ENCODE measurements at regions not wholly inside any gene's neighbourhood (a gene's known extent, or its start where the extent isn't known, plus 50 kb on each side); places are given as distances from the start of the nearest gene placed in this dataset.

DNA sequence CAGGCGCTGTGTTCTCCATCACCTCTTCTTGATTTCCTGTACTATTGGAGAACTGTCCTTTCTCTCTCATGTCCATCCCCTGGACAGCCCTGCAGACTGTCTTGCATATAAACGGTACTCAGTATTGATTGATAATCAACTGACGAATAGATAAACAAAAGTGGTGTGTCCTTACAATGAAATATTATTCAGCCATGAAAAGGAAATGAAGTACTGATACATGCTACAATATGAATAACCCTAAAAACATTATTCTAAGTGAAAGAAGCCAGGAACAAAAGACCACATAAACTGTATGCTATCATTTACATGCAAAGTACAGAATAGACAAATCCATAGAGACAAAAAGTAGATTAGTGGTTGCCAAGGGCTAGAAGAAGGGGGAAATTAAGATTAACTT is 77.6 kb downstream of the SDC1 start:
- 87% methylated on average over 3 of the region's 3 CpGs for WGBS (ENCODE audit: insufficient coverage, low coverage, low lambda C conversion rate, missing lambda C conversion rate)
- no peaks in the 10 kb centered on the region for H3K36me3 ChIP-seq
- H3K27me3 ChIP-seq, result no peaks in the 10 kb centered on the region
- no peak overlapping the region for H3K4me3 ChIP-seq
- ATAC-seq (no peak), DNase-seq (no peak)
- intact Hi-C loops (cut with DNase I), result loop anchor here in 1 of 2 donors (5.0 kb wide), 1 partner anchor 35 kb away; no protein-coding TSS in a partner anchor
- H3K4me1 ChIP-seq, result no peaks in the 10 kb centered on the region
- no peaks in the 10 kb centered on the region for H3K9me3 ChIP-seq
- no peak overlapping the region for H3K27ac ChIP-seq
- TF ChIP-seq CTCF (IDR thresholded peaks at IDR 0.05), result no peak
- no peak for TF ChIP-seq POLR2A (IDR thresholded peaks at IDR 0.05)

- Histone ChIP-seq H3K4me3 (no peak overlapping the region), H3K36me3 (no peaks in the 10 kb centered on the region), H3K27ac (no peak overlapping the region), H3K9me3 (no peaks in the 10 kb centered on the region), H3K4me1 (peaks cover 0 to 8% (median 4%) of the 10 kb centered on the region in 4 donors), H3K27me3 (no peaks in the 10 kb centered on the region)
- no peak for TF ChIP-seq POLR2A (IDR thresholded peaks at IDR 0.05)
- DNase-seq (no peak), ATAC-seq (no peak)
- intact Hi-C loops (cut with DNase I), result loop anchor here in 1 of 2 donors (5.0 kb wide), 1 partner anchor 36 kb away; no protein-coding TSS in a partner anchor
- 88% methylated on average over 2 of the region's 2 CpGs for WGBS (ENCODE audit: insufficient coverage, low coverage, low lambda C conversion rate, missing lambda C conversion rate)
Measured at GRCh38 chr2:20146401-20146800, 78.5 kb downstream of the SDC1 start.

DNA sequence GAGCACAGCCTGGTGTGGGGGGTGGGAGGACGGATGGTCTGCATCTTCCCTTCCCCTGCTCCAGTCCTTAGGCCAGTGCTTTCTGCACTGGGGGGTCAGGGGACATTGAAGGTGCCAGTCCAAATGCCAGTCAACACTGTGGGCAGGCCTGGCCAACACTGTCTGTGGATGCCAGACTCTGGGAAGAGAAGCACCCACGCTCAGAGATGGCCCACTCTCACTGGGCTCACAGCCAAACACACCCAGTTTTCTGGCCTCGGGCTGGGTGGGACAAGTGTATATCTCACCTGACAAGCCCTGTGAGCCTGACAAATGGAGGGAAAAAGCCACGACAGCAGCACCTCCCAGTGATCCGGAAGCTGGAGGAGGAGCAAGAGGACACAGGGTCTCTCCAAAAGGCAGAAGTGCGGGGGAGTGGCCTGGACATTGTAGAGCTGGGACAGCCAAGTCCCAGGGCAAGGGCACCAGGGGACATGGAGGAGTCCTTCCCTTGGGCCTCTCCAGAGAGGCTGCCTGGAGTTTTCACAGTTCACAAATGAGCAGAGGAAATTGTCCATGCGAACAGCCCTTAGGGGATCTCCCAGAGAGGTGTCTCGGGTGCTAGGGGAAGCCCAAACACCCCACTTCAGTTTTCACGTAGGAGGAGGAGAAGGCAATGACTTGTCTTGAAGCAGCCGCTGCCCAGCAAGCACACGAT is 79.3 kb downstream of the SDC1 start:
- no peak for DNase-seq
- Histone ChIP-seq H3K4me3 (no peak overlapping the region), H3K27me3 (no peaks in the 10 kb centered on the region), H3K4me1 (peaks cover 0 to 8% (median 4%) of the 10 kb centered on the region in 4 donors), H3K9me3 (no peaks in the 10 kb centered on the region), H3K27ac (no peak overlapping the region), H3K36me3 (no peaks in the 10 kb centered on the region)
- TF ChIP-seq POLR2A (IDR thresholded peaks at IDR 0.05) (no peak), CTCF (IDR thresholded peaks at IDR 0.05) (no peak)
- 47% methylated on average over 2 of the region's 11 CpGs for WGBS (ENCODE audit: insufficient coverage, low coverage, low lambda C conversion rate, missing lambda C conversion rate)
- intact Hi-C loops (cut with DNase I), result loop anchor here in 1 of 2 donors (5.0 kb wide), 1 partner anchor 37 kb away; no protein-coding TSS in a partner anchor
- ATAC-seq, result no peak

DNA sequence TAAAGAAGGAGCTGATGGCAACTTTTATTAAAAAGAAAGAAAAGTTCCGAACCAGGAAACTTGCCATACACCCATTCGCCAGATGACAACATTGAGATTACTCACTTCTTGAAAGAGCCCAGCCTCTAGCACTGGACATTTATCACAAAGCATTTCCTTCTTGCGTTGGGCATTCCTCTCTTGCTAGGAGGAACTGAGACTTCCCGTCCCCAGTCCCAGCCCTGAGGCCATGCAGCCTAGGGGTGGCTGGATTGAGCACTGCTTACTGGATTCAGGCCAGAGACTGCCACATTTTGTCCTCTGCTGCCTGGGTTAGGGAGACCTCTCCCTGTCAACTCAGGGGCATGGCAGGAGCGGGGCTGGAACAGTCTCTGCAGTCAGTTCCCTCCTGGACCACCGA is 80.1 kb downstream of the SDC1 start:
- intact Hi-C loops (cut with DNase I), result loop anchor here in 1 of 2 donors (5.0 kb wide), 1 partner anchor 37 kb away; no protein-coding TSS in a partner anchor
- H3K4me1 ChIP-seq, result peaks cover 0 to 8% (median 4%) of the 10 kb centered on the region in 4 donors
- ATAC-seq (no peak), DNase-seq (no peak)
- H3K27me3 ChIP-seq, result no peaks in the 10 kb centered on the region
- no peak overlapping the region for H3K27ac ChIP-seq
- no peaks in the 10 kb centered on the region for H3K36me3 ChIP-seq
- TF ChIP-seq POLR2A (IDR thresholded peaks at IDR 0.05) (no peak), CTCF (IDR thresholded peaks at IDR 0.05) (no peak)
- no peaks in the 10 kb centered on the region for H3K9me3 ChIP-seq
- no peak overlapping the region for H3K4me3 ChIP-seq
- WGBS (ENCODE audit: insufficient coverage, low coverage, low lambda C conversion rate, missing lambda C conversion rate), result 75% methylated on average over 6 of the region's 6 CpGs

GRCh38 chr2:20144196-20144595 is 80.7 kb downstream of the SDC1 start:
- Histone ChIP-seq H3K4me1 (peaks cover 0 to 8% (median 4%) of the 10 kb centered on the region in 4 donors), H3K27me3 (no peaks in the 10 kb centered on the region), H3K9me3 (no peaks in the 10 kb centered on the region), H3K27ac (no peak overlapping the region), H3K36me3 (no peaks in the 10 kb centered on the region), H3K4me3 (no peak overlapping the region)
- no peak for DNase-seq
- intact Hi-C loops (cut with DNase I), result no loop called here
- TF ChIP-seq CTCF (IDR thresholded peaks at IDR 0.05) (no peak), POLR2A (IDR thresholded peaks at IDR 0.05) (no peak)
- WGBS (ENCODE audit: insufficient coverage, low coverage, low lambda C conversion rate, missing lambda C conversion rate), result no CpG with 5 or more reads among the region's 1 CpG
- ATAC-seq, result no peak
